ENCODE measurements at regions not wholly inside any gene's neighbourhood (a gene's known extent, or its start where the extent isn't known, plus 50 kb on each side); places are given as distances from the start of the nearest gene placed in this dataset.

- no peak for TF ChIP-seq GATA1 (IDR thresholded peaks at IDR 0.05; ENCODE audit: low read depth, low read length)
- no peak for TF ChIP-seq POLR2A (IDR thresholded peaks at IDR 0.05; ENCODE audit: low read length)
- no peak for DNase-seq
These were observed 77.6 kb upstream of the RAB40AL start for GRCh38 chrX:102859550-102859871.

DNA sequence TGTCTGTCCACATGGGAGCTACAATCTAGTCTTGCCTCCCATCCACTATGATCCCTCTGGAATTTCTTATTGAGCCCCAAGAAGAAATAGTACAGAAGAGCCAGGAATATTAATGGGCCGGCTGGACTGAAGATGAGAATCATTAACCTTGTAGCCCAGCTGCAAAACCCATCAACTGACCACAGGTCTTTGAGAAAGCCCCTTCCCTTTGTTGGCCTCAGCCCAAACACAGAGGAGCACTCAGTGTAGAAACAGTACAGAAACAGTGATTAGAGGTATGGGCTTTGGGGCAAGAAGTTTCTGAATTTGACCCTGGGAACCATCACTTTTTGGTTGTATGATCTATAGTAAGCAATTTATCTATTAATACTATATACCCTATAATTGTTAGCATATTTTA lies 76.8 kb upstream of the RAB40AL start:
- TF ChIP-seq POLR2A (IDR thresholded peaks at IDR 0.05; ENCODE audit: low read length) = no peak
- no peak for TF ChIP-seq GATA1 (IDR thresholded peaks at IDR 0.05; ENCODE audit: low read depth, low read length)

GRCh38 chrX:102863735-102864134 lies 73.3 kb upstream of the RAB40AL start:
- peak; percentile 81 to 90 for DNase-seq
- TF ChIP-seq GATA1 (IDR thresholded peaks at IDR 0.05; ENCODE audit: low read depth, low read length) = no peak
- TF ChIP-seq POLR2A (IDR thresholded peaks at IDR 0.05; ENCODE audit: low read length) = no peak

More for the DNA sequence above, 76.8 kb upstream of the RAB40AL start:
- no peak for DNase-seq

DNA sequence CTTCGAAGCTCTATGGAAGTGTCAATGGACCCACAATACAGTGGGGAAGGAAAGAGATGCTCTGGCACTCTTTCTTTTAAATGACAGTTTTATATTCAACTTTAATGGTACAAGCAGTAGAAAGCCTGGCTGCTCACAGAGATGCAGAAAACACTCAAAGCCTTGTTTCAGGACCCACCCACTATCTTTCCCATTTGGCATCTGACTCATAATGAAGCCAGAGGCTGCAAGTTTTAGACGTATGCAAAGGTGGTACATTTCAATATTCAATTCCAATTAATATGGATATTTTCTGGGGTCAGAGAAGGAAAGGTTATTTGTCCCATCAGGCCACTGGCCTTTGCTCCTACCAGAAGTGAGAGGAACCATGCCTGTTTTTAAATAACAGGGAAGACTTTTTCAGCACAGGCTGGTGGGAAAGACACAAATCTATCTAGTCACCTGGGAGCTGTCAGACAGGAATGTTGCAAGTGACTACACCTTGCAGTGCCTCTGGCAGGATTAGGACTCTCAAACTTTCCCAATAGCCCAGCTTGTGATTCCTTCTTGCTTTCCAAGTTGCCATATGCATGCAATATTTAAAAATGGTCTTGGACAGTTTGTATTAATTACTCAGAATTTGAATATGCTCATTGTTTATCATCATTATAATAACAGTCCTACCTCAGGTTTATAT lies 70.0 kb upstream of the RAB40AL start:
- DNase-seq = no peak
- TF ChIP-seq POLR2A (IDR thresholded peaks at IDR 0.05; ENCODE audit: low read length) = no peak
- TF ChIP-seq GATA1 (IDR thresholded peaks at IDR 0.05; ENCODE audit: low read depth, low read length) = no peak

DNA sequence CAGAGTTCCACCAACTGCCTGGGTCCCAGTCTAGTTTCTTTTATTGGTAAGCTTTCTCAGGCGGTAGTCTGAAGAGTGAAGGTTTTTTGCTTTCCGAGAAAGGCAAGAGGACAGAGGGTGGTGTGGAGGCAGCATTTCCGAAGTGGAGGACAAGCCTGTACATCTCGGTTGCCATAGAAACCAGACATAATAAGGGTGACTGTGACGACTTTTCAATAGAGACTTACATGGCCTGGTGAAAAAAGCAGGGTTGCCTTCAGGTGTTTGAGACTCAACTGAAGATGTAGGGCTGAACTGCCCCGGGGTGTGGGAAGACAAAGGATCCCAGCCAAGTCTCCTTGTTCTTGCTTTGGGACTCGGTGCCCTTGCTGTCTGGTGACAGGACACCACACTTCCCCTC lies 53.6 kb upstream of the RAB40AL start:
- DNase-seq = peak in 1 of 2 experiments; percentile 0
- TF ChIP-seq GATA1 (IDR thresholded peaks at IDR 0.05; ENCODE audit: low read depth, low read length) (no peak), POLR2A (IDR thresholded peaks at IDR 0.05; ENCODE audit: low read length) (no peak)
